Activated naive CD4-positive, alpha-beta T cell treated with Interleukin-2 at 50 U/mL for 16 hours (primary cell): ENCODE measurements at regions not wholly inside any gene's neighbourhood (a gene's known extent, or its start where the extent isn't known, plus 50 kb on each side); places are given as distances from the start of the nearest gene placed in this dataset.

Source experiments
- DNase-seq: peaks from one replicate; pipeline ENCODE4 v3.0.0-alpha.2; 2020

DNA sequence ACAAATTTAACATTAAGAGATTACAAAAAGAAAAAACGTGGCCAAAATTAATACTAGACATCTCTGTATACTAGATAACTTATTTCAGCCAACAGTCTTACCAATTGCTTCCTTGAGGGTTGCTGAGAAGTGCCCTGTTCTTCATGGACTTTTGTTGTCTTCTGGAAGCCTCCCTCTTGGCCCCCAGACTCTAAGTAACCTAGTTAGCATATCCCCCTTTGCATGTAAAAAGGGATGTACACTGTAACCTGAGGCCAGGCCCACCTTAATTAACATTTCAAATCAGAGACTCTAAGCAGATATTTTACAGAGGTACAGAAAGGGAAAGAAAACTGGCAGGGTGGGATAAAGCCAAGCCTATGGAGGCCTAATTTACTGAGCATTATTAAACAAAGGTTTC, 1047.3 kb downstream of the ADGRL2 start:
- no peak for DNase-seq

DNA sequence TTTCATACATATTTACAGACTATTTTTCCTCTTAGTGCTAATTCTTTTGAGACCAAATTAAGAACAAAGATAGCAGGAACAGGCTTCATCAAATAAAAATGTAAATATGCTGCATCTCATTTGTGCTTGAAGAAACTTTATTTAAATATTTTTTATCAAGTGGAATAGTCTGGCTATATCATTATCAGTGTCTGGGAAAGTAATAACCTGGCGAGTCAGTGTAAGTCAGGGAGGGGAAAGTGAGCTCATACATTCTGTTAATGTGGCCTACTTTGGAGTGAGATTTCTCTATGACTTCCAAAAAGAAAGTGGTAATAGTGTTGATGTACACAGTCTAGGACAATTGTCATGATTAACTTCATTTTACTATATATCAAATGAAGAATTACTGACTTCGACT, 1045.1 kb downstream of the ADGRL2 start:
- DNase-seq = no peak

DNA sequence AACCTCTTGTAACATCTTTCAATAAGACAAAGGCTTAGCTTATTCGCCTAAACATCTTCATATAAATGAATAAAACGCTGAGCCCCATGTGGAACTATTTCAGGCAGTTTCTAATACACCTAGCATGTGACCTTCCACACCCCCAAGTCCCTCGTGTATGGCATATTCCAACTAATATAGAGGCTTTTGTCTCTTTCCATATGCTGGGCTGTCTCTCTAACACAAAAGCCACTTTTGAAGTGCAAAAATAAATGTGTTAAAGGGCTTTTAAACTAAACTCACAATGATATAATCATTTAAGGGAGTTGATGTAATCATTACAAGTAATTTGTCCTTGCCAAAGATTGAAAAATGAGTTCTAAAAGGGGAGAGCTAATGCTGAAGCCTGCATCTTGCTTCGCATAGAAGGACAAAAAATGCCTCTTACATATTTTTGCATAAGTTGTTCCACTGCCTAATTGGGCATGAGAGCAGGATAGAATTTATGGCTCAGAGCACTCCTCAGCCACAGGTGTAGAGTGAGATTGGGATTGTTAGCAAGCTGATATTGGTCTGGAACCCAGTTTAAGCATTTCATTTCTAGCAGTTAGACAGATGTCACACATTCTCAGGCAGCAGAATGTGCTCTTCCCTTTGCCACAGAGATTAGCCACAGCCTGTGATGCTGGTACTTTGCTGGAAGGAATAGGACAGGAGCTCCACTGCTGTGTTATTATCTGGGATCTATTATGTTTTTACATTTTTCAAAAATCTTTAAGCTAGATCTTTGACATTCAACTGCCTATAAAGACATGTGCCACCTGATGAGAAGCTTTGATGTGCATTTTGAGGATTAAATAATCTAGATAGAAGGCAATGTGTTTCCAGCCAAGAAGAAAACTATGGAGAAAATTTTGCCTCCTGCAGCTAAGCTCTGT, 1044.4 kb downstream of the ADGRL2 start:
- DNase-seq = no peak

DNA sequence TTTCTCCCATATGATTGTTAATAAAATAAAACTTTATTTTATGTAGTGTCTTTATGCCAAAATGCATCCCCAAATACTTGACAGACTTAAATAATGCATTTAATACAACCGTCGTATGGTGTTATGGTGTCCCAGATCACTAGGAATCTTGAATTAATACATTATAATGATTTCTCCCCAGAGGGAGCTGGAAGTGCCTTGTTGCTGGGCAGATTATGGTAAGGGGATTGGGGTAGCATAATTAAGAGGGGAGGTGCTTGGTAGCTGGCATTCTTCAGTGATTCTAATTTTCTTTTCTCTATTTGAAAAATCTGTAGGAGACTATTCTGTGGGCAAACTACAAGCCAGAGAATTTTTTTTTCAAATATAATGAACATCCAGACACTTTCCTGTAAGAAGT, 1043.7 kb downstream of the ADGRL2 start:
- no peak for DNase-seq

DNA sequence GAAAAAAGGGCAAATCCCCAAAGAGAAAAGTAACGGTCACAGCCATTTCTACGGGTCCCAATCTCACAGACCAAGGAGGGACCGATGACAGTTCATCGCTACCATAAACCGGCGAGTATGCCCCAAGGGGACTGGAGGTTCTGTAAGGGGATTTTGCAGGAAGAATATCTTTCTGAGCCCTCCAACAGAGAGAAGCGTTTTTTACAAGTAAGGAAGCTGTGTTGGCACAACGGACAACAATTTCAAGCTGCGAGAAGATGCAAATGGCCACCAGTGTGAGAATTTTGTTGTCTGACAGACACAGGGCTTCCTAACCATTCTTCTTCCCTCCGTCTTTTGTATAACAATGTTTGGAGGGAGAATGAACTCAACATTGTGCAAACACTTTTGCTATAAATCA, 1043.1 kb downstream of the ADGRL2 start:
- no peak for DNase-seq

DNA sequence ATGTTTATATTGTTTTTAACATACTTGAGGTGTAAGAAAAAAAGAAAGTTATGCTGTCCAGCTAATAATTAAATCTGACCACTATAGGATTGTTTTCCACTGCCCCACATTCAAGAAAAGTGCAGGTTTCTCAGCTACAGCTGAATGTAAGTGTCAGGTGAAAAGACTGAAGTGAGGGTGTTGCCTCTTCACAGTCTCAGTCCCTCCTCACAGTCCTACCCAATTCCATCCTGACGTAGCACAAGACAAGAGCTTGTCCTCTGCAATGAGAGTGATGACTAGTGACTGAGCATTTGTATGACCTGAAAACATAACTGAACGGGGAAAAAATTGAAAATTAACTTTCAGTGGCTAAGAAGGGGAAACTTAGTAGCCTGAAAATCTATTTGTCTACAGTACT, 1039.5 kb downstream of the ADGRL2 start:
- no peak for DNase-seq

DNA sequence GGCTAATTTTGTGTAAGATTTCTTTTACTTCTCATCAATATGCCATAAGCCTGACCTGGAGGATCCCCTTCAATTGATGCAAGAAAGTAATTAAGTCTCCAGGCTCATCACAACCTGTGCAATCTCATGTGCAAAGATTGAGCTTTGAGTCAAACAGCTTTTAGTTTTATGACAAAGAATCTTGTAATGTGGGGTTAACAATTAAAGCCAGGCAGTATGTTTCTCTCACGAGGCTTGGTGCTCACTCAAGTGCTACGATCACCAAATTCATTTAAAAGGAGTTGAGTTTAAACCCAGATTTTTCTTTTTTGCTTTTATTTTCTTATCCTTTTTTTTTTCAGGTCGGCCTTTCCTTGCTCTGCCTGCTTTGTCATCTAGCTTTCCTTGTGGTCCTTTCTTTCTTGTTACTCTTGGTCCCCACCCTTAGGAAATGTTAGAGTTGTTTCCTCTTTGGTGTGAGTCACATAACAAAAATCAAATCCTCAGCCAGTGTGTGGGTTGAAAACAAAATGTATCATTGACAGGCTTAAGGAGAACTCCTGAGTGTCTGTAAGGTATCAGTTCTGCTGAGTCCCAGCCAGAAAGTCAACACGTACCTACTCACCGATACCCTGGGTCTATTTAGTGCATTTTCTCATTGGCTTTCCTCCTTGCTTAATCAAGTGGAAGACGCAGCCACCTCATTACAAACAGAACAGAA, 1037.2 kb downstream of the ADGRL2 start:
- no peak for DNase-seq

DNA sequence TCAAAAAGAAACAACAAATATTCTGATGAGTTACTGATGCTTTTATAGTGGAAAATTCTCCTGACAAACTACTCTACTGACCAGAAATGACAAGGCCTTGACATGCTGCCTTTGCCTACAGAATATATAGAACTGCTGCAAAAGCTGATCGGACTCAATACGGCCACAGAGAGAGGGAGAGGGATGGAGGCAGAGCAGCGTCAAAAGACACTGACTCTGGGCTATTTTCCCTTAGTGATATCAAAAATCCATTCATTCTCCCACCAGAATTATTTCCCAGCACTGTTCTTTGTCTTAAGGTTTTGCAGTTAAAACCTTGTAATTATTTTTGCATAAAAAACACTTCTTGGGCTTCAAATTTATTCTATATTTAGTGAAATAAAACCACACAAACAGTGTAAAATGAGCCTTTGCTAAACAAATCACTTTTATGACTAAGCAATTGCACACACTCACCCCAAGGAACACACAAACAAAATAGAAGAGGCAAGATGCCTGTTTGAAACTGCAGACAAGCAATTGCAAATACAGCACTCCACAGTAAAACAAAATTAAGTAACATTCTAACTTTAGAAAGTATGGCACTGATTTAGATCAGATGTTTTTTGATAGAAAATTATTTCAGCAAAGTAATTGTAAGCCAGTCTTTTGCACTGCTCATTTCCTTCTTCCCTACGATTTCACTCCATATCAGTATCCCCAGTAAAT, 1036.4 kb downstream of the ADGRL2 start:
- no peak for DNase-seq

DNA sequence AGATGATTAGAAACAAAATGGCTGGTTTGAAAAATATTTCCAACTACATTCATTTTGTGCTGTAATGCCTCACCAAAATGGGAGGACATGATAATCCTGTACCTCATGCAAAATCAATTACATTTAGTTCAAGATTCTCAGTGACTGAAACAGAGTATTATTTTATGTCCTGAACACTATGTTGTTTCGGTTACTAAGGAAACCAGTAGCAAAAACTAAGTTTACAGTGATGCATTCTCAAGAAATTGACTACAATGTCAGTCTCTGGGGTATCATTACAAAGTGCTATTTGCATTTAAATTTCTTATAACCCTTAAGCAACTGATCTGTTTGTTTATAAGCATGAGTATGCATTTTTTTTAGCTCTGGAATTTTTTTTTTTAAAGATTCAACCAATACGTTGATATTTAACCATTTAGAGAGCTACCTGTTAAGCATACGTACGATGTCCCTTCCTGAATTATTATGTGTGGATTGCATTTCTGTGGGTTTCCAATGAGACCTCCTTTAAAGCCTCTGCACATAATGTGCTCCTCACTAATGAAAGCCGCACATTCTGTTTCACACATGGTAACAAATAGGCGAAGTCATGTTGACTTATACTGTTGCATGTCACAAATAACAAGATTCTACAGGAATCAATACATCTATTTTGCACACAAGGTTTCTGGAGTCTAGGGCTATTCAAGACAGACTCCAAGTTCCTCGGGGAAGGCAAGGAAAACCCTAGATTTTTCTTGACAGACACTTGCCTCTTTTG, 1035.7 kb downstream of the ADGRL2 start:
- DNase-seq = no peak

- DNase-seq = no peak
Observed at GRCh38 chr1:82830690-82831380, 1030.1 kb downstream of the ADGRL2 start.

DNA sequence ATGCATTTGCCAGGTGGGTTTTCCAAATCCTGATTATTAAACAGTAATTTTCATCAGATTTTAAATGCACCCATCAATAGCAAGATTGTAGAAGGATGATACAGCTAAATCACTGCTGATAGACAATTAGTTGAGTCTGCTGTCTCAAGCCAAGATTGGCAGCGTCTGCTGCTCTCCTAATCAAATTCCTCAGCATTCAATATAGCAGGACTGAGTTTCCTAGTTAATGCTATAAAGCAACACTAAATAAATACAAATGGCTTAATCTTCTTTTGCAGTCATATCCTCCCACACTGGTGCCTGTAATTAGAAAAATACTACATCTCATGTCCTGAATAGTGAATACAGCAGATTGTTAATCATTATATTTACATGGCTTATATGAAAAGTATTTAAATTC, 1028.8 kb downstream of the ADGRL2 start:
- DNase-seq = no peak

GRCh38 chr1:82823876-82824275, 1023.1 kb downstream of the ADGRL2 start:
- DNase-seq = no peak

GRCh38 chr1:82820816-82821215, 1020.1 kb downstream of the ADGRL2 start:
- no peak for DNase-seq

DNA sequence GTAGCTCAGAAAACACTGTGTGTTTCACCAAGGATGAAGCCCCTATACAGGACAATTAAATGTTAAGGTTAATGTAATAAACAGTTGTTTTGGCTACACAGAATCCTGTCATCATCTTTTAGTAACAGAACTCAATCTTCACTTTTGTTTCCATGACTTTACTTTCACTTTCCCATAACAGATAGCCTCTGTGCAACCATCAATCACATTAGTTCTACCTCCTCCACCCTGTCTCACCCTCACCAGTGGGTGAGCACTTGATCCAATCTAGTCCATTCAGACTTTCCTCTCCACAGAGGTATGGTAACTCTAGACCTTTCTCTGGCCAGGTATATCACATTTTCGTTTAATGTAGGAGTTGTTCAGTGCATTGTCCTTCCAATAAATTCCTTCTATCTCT, 1018.5 kb downstream of the ADGRL2 start:
- no peak for DNase-seq

GRCh38 chr1:82818586-82818985, 1017.9 kb downstream of the ADGRL2 start:
- DNase-seq = no peak

GRCh38 chr1:82813386-82813785, 1012.7 kb downstream of the ADGRL2 start:
- DNase-seq = no peak

GRCh38 chr1:82810601-82811000, 1009.9 kb downstream of the ADGRL2 start:
- no peak for DNase-seq

DNA sequence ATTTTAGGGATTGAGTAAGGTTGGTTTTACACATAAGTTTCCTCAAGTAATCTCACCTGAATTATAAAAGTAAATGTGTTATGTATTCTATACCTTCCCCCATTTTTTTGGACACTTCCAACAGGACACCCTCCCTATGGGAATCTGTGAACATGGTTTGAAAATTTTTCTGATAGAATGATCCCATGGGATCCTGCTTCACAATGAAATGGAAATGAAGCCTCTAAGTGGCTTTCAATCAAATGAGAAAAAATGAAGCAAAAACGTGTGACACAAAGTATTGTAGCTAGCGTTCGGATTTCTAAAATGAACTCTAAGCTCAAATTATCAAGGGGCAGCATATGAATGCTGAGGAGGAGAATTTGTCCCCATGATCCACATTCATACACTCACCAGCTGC, 1006.8 kb downstream of the ADGRL2 start:
- no peak for DNase-seq

GRCh38 chr1:82806133-82806532, 1005.4 kb downstream of the ADGRL2 start:
- no peak for DNase-seq

DNA sequence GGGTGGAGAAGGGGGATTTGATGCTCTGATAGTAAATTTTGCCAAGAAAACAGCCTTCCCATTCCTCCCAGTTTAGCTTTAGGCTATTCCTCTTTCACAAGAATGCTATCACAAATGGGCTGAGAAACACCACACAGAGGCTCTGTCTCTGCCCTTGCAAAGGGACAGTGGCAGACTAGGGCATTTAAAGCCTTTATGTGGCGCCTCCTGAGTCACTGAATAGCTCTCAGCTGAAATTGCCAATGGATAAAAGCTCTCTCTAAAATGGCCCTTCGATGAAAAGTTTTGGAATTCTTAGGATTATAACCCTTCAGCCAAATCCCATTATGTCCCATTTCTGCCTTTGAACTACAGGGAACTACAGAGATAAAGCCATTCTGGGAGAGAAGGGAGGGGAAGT, 1000.4 kb downstream of the ADGRL2 start:
- DNase-seq = no peak

- no peak for DNase-seq
Observed at GRCh38 chr1:82800721-82801120, 1000.0 kb downstream of the ADGRL2 start.

DNA sequence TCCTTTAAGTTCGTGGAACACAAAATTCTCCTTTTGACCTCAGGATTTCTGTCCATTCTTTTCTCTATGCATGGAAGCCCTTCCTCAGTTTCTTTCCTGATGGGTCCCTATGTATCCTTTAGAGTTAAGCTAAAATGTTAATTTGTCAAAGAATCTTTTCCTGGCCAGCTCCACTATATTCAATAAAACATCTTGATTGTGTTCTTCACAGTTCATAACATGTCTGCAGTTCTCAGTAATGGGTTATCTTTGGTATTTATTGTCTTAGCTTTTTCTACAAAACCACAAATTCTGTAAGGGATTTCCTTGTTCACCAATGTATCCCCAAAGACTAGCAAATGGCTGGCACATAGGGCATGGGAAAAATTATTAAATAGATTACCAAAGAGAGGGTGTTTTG, 998.5 kb downstream of the ADGRL2 start:
- DNase-seq = no peak
